HL-60 (cell line): ENCODE measurements at regions not wholly inside any gene's neighbourhood (a gene's known extent, or its start where the extent isn't known, plus 50 kb on each side); places are given as distances from the start of the nearest gene placed in this dataset.

Experiments
- GABPA ChIP-seq: IDR thresholded peaks from 2 replicates; pipeline ENCODE4 v1.6.1; 2012; ENCODE audit warnings: low read depth
- POLR2AphosphoS5 ChIP-seq: IDR thresholded peaks from 2 replicates; pipeline ENCODE4 v1.6.1; 2012; ENCODE audit warnings: low read depth
- REST ChIP-seq: IDR thresholded peaks from 2 replicates; pipeline ENCODE4 v1.6.1; 2012; ENCODE audit warnings: low read depth; ENCODE audit not compliant: insufficient replicate concordance
- SPI1 ChIP-seq: IDR thresholded peaks from 2 replicates; pipeline ENCODE4 v1.6.1; 2012; ENCODE audit warnings: low read depth, mild to moderate bottlenecking, borderline replicate concordance
- TF ChIP-seq, protein P1 (sequence below): IDR thresholded peaks from one replicate; pipeline ENCODE4 v1.5.1; 2011; ENCODE audit warnings: low read length, control low read depth, inconsistent platforms; ENCODE audit not compliant: insufficient read depth

GRCh38 chr6:105692613-105693215 is 289.8 kb upstream of the PREP start:
- TF ChIP-seq, protein P1, sequence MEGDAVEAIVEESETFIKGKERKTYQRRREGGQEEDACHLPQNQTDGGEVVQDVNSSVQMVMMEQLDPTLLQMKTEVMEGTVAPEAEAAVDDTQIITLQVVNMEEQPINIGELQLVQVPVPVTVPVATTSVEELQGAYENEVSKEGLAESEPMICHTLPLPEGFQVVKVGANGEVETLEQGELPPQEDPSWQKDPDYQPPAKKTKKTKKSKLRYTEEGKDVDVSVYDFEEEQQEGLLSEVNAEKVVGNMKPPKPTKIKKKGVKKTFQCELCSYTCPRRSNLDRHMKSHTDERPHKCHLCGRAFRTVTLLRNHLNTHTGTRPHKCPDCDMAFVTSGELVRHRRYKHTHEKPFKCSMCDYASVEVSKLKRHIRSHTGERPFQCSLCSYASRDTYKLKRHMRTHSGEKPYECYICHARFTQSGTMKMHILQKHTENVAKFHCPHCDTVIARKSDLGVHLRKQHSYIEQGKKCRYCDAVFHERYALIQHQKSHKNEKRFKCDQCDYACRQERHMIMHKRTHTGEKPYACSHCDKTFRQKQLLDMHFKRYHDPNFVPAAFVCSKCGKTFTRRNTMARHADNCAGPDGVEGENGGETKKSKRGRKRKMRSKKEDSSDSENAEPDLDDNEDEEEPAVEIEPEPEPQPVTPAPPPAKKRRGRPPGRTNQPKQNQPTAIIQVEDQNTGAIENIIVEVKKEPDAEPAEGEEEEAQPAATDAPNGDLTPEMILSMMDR, result no peak
- TF ChIP-seq POLR2AphosphoS5 (no peak), GABPA (no peak), REST (no peak), SPI1 (peak; percentile 69; the same call in 1 of the 2 replicates)
